ENCODE measurements at regions not wholly inside any gene's neighbourhood (a gene's known extent, or its start where the extent isn't known, plus 50 kb on each side); places are given as distances from the start of the nearest gene placed in this dataset.

DNA sequence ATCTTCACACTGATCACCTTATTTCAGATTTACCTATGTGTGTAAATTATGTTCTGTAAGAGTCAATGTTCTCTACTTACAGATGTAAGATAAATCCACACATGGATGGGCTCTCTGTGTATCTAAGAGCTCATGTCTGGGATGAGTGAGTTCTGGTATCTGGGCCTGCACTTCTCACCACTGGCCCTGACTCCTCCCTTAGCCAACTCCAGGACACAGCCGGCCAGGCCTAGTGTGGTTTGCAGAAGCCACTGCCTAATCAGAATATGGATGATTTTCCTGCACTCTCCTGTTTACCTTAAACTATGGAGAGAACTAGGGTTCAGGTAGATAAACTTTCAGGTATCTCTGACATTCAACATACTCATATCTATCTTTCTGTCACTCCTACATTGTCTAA, 1284.8 kb downstream of the TMEM121 start:
- H3K4me1 ChIP-seq (ENCODE audit: low read depth), result no peaks in the 10 kb centered on the region
- H3K4me3 ChIP-seq, result no peak overlapping the region
- H3K36me3 ChIP-seq, result no peaks in the 10 kb centered on the region

DNA sequence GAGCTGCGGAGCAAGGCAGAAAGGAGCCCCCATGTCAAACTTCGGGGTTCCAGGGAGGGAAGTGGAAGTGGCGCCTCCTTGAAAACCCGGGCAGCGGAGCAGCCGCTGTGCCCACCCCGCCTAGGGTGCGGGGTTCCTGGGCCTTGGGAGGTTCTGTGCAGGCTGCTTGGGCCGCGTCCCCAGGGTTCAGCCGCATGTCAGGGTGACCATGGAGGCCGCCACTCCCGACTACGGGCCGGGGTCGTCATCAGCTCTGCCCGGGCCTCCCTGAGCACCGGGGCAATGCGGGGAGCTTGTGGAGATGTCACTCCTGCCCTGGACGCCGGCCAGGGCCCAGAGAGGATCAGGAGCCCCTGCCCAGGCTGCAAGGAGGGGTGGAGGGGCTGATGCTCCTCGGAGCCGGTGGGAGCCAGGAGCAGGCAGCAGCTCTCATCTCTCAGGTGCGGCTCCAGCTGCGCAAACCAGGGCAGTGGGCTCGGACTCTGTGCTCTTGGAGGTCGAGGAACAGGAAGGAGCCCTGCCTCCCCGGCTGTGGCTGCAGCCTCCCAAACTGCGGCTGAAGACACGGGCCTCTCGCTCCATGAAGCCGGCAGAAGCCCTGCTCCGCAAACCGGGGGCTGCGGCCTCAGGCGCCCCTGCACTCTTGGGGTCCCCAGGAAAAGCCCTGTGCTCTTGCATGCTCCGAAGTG, 1286.5 kb downstream of the TMEM121 start:
- no peaks in the 10 kb centered on the region for H3K27me3 ChIP-seq
- H3K4me3 ChIP-seq, result no peak overlapping the region
- H3K9me3 ChIP-seq (ENCODE audit: low read depth), result no peaks in the 10 kb centered on the region
- no peak overlapping the region for H3K27ac ChIP-seq
- H3K4me1 ChIP-seq (ENCODE audit: low read depth), result no peaks in the 10 kb centered on the region
- no peak for TF ChIP-seq CTCF (IDR thresholded peaks at IDR 0.05; ENCODE audit: low read depth, low read length)
- H3K36me3 ChIP-seq, result no peaks in the 10 kb centered on the region
- DNase-seq (ENCODE audit: low read depth in 1 of 2, low spot score in 1 of 2), result no peak

More for the DNA sequence above, 1284.8 kb downstream of the TMEM121 start:
- no peak for TF ChIP-seq CTCF (IDR thresholded peaks at IDR 0.05; ENCODE audit: low read depth, low read length)
- no peaks in the 10 kb centered on the region for H3K27me3 ChIP-seq
- no peak for DNase-seq (ENCODE audit: low read depth in 1 of 2, low spot score in 1 of 2)
- no peaks in the 10 kb centered on the region for H3K9me3 ChIP-seq (ENCODE audit: low read depth)
- no peak overlapping the region for H3K27ac ChIP-seq

DNA sequence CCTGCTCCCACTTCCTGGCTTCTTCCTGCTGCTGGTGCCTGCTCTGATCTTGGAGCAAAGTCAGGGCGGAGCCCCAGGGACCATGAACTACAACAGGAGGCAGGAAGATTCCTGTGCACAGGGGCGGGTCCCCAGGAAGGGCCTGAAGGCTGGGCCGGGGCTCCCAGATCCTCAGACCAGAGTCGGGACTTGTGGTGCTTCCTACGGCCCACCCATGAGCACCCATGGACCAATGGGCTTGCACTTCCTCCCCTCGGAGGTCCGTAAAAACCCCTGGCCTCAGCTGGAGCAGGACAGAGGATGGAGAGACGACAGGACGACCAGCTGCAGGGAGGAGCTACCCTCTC, 1287.1 kb downstream of the TMEM121 start:
- no peaks in the 10 kb centered on the region for H3K36me3 ChIP-seq
- H3K27ac ChIP-seq, result no peak overlapping the region
- no peaks in the 10 kb centered on the region for H3K4me1 ChIP-seq (ENCODE audit: low read depth)
- no peaks in the 10 kb centered on the region for H3K27me3 ChIP-seq
- DNase-seq (ENCODE audit: low read depth in 1 of 2, low spot score in 1 of 2), result no peak
- no peaks in the 10 kb centered on the region for H3K9me3 ChIP-seq (ENCODE audit: low read depth)
- no peak overlapping the region for H3K4me3 ChIP-seq
- no peak for TF ChIP-seq CTCF (IDR thresholded peaks at IDR 0.05; ENCODE audit: low read depth, low read length)

DNA sequence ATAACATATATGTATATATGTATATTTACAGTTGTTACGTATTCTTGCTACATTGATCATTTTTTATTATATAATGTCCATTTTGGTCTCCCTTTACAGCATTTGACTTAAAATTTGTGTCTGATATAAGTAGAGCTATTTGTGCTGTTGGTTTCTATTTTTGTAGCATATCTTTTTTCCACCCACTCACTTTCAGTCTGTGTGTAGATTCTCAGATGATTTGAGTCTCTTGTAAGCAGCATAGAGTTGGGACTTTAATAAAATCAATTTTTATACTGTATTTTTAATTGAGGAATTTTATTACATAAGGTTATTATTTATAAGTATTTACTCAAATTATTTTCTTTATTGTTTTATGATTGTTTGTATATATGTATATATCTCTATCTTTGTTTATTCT, 1293.7 kb downstream of the TMEM121 start:
- TF ChIP-seq CTCF (IDR thresholded peaks at IDR 0.05; ENCODE audit: low read depth, low read length), result no peak
- H3K4me1 ChIP-seq (ENCODE audit: low read depth), result no peaks in the 10 kb centered on the region
- no peak for DNase-seq (ENCODE audit: low read depth in 1 of 2, low spot score in 1 of 2)
- no peak overlapping the region for H3K4me3 ChIP-seq
- no peak overlapping the region for H3K27ac ChIP-seq
- H3K9me3 ChIP-seq (ENCODE audit: low read depth), result no peaks in the 10 kb centered on the region
- H3K36me3 ChIP-seq, result no peaks in the 10 kb centered on the region
- no peaks in the 10 kb centered on the region for H3K27me3 ChIP-seq

DNA sequence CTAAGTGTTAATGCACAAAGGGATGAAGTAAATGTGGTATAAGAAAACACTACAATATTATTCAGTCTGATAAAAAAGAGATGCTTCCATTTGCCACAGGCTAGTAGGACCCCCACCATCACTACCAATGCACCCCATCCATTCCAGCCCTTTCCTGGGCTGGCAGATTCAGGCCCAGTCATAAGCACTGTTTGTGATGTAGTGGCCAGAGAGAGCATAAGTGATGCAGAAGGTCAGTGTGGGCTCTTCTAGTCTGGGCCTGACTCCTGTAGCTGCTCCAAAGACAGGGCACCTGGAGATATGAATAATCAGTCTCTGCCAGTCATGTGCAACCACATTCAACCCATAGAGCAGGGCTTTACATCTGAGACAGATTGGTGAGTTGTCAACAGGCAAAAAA, 1294.7 kb downstream of the TMEM121 start:
- Histone ChIP-seq H3K27me3 (no peaks in the 10 kb centered on the region), H3K27ac (no peak overlapping the region), H3K9me3 (ENCODE audit: low read depth) (no peaks in the 10 kb centered on the region), H3K4me1 (ENCODE audit: low read depth) (no peaks in the 10 kb centered on the region), H3K4me3 (no peak overlapping the region), H3K36me3 (no peaks in the 10 kb centered on the region)
- TF ChIP-seq CTCF (IDR thresholded peaks at IDR 0.05; ENCODE audit: low read depth, low read length), result no peak
- no peak for DNase-seq (ENCODE audit: low read depth in 1 of 2, low spot score in 1 of 2)
